ENCODE measurements at regions not wholly inside any gene's neighbourhood (a gene's known extent, or its start where the extent isn't known, plus 50 kb on each side); places are given as distances from the start of the nearest gene placed in this dataset.
A peak's percentile ranks its signal among the peaks of the same experiment; 100 is the strongest.
"Not testable (repeated sequence)": the region's sequence is repeated elsewhere in the genome, so short reads cannot be mapped to it uniquely, and the experiment has no call there.

- no peak overlapping the region for H3K4me3 ChIP-seq (replicated peaks in 1 of 2; ENCODE audit: low read depth in 2 of 2, low read length in 2 of 2)
- DNase-seq (ENCODE audit: low read depth in 2 of 2): no peak
- TF ChIP-seq, protein P1, sequence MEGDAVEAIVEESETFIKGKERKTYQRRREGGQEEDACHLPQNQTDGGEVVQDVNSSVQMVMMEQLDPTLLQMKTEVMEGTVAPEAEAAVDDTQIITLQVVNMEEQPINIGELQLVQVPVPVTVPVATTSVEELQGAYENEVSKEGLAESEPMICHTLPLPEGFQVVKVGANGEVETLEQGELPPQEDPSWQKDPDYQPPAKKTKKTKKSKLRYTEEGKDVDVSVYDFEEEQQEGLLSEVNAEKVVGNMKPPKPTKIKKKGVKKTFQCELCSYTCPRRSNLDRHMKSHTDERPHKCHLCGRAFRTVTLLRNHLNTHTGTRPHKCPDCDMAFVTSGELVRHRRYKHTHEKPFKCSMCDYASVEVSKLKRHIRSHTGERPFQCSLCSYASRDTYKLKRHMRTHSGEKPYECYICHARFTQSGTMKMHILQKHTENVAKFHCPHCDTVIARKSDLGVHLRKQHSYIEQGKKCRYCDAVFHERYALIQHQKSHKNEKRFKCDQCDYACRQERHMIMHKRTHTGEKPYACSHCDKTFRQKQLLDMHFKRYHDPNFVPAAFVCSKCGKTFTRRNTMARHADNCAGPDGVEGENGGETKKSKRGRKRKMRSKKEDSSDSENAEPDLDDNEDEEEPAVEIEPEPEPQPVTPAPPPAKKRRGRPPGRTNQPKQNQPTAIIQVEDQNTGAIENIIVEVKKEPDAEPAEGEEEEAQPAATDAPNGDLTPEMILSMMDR (IDR thresholded peaks at IDR 0.05; ENCODE audit: low read depth, low read length): no peak
These were observed 452.3 kb downstream of the HTR1B start for GRCh38 chr6:77010931-77011542.

DNA sequence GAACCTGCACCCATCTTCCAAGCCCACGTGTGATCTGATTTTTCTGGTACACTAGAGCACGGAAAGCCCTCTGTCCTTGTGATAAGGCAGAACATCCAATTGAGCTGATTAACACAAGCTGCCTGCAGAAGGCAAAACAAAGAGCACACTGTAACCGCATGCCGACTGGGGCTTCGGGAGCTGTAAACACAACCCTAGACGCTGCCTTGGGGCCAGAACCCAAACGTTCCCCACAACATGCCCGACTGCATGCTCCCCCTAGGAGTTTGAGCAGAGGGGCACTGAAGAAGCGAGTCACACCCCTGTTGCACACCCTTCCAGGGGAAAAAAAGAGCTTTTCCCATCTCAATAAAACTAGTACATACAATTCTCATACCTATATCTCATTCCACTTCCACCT, 470.7 kb downstream of the HTR1B start:
- TF ChIP-seq, protein P1 (IDR thresholded peaks at IDR 0.05; ENCODE audit: low read depth, low read length): no peak
- H3K4me3 ChIP-seq (replicated peaks in 1 of 2; ENCODE audit: low read depth in 2 of 2, low read length in 2 of 2): no peak overlapping the region
- no peak for DNase-seq (ENCODE audit: low read depth in 2 of 2)

GRCh38 chr6:76984572-76984971, 478.7 kb downstream of the HTR1B start:
- peak in 1 of 2 donors; percentile 9 for DNase-seq (ENCODE audit: low read depth in 2 of 2)
- TF ChIP-seq, protein P1 (IDR thresholded peaks at IDR 0.05; ENCODE audit: low read depth, low read length): no peak
- H3K4me3 ChIP-seq (replicated peaks in 1 of 2; ENCODE audit: low read depth in 2 of 2, low read length in 2 of 2): no peak overlapping the region

DNA sequence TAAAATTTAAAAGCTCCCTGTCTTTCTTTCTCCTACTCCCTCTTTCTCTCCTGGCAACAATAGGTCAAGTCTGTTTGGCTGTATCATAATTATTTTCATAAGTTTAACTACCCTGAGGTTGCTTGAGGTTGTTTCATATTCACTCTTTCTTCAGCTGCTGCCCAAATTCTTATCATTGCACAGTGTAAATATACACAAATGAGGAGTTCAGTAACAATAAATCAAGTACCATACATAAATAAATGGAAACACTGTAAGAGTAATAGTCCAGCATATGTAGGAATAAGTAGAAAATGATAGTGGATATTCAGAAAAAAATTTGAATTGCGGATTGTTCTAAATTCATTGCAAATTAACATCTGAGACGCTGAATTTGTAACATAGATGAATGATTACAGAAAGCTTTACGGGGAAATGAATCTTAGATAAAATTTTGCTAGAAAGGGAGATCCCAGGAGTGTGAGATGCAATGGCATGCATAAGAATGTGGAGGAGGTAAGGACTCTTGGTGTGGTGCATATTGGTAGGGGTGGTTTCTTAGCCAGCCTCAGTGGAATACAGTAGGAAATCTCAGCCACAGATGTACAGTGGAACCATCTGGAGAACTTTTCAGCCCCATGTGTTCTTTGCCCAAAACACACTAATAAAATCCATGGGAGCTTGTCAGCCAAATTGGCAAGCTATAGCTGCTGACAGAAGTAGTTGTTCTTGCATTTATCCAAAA, 480.7 kb downstream of the HTR1B start:
- TF ChIP-seq, protein P1 (IDR thresholded peaks at IDR 0.05; ENCODE audit: low read depth, low read length): no peak
- no peak for DNase-seq (ENCODE audit: low read depth in 2 of 2)
- no peak overlapping the region for H3K4me3 ChIP-seq (replicated peaks in 1 of 2; ENCODE audit: low read depth in 2 of 2, low read length in 2 of 2)

DNA sequence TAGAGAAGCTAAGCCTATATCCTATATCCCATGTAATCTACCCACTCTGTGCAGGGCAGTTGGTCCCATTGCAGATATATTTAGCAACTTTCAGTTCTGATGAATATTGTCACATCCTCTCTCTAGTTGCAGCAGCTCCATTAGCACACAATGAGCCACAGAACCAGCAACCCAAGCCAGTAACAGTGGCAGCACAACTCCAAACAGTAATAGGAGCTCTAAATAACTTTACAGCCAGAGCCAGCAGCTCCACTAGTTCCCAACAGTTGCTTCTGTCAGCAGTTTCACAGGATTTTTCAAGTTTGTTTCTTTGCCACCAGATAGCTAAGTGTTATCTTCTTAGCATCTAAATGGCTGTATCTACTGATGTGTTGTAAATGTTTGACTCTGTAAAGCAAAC, 490.8 kb downstream of the HTR1B start:
- TF ChIP-seq, protein P1 (IDR thresholded peaks at IDR 0.05; ENCODE audit: low read depth, low read length): no peak
- no peak for DNase-seq (ENCODE audit: low read depth in 2 of 2)
- no peak overlapping the region for H3K4me3 ChIP-seq (replicated peaks in 1 of 2; ENCODE audit: low read depth in 2 of 2, low read length in 2 of 2)

DNA sequence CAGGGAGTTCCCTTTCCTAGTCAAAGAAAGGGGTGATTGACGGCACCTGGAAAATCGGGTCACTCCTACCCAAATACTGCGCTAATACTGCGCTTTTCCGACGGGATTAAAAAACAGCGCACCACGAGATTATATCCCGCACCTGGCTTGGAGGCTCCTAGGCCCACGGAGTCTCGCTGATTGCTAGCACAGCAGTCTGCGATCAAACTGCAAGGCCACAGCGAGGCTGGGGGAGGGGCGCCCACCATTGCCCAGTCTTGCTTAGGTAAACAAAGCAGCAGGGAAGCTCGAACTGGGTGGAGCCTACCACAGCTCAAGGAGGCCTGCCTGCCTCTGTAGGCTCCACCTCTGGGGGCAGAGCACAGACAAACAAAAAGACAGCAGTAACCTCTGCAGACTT, 504.1 kb downstream of the HTR1B start:
- DNase-seq (ENCODE audit: low read depth in 2 of 2); H3K4me3 ChIP-seq (replicated peaks in 1 of 2; ENCODE audit: low read depth in 2 of 2, low read length in 2 of 2): not testable (repeated sequence)

DNA sequence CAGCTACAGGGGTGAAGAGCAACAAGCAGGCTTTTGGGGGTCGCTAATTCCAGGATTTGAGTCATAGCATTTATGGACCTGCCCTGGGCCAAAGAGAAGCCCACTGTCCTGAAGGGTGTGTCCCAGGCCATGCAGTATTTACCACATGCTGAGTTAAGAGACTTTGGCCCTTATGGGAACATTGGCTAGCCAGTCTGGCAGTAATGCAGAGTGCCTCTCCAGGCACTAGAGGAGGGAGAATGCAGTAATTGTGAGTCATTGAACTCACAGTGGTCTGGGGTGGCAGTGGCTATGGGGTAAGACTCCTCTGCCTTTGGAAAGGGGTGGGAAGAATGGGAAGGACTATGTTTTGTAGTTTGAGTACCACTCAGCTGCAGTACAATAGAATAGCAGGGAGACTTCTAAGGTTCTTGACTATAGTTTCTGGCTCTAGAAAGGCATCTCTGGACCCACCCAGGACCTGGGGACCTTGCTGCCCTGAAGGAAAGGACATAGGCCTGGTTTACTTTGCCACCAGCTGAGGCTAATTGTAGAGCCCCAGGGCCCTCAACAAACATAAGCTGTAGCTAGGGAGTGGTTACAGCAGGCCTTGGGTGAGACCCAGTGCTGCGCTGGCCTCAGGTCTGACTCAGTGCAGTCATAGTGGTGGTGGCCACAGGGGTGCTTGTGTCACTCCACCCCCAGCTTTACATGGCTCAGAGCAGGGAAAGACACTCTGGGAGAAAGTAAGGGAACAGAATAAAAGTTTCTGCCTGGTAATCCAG, 520.9 kb downstream of the HTR1B start:
- TF ChIP-seq, protein P1 (IDR thresholded peaks at IDR 0.05; ENCODE audit: low read depth, low read length): no peak
- H3K4me3 ChIP-seq (replicated peaks in 1 of 2; ENCODE audit: low read depth in 2 of 2, low read length in 2 of 2): no peak overlapping the region
- DNase-seq (ENCODE audit: low read depth in 2 of 2): peak in 1 of 2 donors; percentile 35

All from cardiac fibroblast (primary cell).